ENCODE measurements at regions not wholly inside any gene's neighbourhood (a gene's known extent, or its start where the extent isn't known, plus 50 kb on each side); places are given as distances from the start of the nearest gene placed in this dataset.

DNA sequence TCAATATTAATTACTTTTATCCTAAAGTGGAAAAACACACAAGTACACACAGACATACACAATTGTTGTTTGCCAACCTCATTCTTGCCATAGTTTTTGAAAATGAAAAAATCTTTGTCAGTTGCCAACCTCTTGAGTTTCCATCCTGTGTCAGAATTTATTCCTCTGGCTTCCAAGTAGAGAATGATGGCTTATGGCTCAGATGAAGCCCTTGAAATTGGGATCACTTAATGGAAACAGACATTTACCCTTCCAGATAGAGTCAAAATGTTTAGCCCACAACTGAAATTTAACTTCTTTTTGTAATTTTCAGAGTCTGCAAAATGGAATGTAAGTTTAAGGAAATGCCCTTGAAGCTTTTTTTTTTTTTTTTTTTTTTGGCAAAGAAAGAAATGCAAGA, 321.6 kb upstream of the TNP1 start:
- DNase-seq, result no peak

DNA sequence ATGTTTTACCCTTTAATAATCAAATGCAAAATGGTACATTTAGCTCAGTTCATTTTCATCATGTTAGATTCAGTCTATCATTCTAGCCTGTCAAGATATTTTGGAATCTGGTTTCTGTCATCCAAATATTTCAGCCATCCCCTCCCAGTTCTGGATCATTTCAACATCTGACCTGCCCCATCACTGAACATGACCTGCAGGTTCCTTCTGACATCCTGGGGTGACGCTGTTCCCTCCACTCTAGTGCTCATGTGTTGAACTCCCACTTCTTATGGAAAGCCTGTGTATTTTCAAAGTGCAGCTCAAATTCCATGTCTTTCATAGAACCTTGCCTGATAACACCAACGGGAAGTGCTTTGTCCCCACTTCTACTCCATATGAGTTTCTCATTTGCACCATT, 320.0 kb upstream of the TNP1 start:
- DNase-seq, result no peak

DNA sequence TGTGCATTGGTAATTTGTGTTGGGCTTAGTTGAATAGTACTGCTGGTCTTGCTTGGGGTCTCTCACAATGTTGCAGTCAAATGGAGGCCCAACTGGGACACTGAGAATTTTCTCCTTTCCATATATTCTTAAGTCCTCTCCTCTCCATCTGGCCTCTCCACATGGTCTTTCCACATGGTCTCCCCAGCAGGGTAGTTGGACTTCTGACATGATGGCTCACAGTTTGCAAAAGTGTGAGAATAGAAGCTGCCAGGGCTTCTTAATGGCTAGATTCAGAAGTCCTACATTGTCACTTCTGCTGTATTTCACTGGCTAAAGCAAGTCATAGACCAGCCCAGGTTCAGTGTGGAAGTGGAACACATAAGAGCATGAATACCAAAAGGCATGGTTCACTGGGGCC, 318.5 kb upstream of the TNP1 start:
- DNase-seq, result no peak

GRCh38 chr2:217177720-217178119, 317.9 kb upstream of the TNP1 start:
- DNase-seq, result no peak

- DNase-seq, result no peak
These were observed 312.0 kb upstream of the TNP1 start for GRCh38 chr2:217171874-217172273.

- DNase-seq, result peak; percentile 76
These were observed 308.6 kb upstream of the TNP1 start for GRCh38 chr2:217168496-217168895.

GRCh38 chr2:217167531-217167930, 307.7 kb upstream of the TNP1 start:
- no peak for DNase-seq

DNA sequence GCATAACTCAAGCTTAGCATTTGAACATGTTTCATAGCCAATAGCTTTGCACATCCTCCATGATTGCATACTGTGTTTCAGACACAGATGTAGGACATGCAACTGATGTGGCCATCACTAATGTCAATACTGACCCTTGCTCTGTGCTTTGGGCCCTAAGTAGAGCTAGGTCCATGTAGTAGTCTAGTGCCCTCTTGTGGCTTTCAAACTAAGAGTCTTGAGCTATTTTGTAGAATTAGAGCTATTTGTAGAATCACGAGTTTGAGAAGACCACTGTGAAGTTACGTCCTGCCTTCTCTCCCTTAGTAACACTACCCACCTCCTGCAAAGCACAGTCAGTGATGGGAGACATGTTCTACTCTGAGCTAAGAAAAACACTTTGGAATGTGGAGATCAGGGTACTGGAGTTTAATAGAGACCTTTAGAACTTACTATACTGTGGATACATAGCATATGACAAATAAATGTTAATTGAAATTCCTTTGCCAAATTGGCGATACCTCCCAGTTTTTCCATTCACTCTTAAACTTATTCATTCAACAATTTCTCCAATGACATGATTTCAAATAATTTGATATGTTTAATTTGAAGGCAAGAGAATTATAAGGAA, 306.5 kb upstream of the TNP1 start:
- no peak for DNase-seq

DNA sequence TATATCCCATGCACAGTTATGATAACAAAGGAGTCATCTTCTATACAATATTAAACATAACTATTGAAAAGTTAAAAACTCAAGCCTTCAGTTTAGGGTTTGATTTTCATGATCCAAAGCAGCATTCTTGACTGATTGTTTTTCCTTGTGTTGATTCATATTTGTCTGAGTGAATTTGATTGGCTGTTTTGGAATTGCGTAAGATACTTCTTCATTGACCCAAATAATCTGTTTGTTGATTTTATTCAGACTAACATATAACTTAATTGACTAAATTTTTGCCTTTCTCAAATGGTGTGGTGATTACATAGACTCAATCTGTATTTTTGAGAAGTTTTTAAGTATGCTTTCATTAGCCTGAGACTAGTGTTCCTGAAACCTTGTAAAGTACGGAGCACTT, 305.7 kb upstream of the TNP1 start:
- DNase-seq, result no peak

- DNase-seq, result peak; percentile 55
These were observed 304.1 kb upstream of the TNP1 start for GRCh38 chr2:217163987-217164386.

GRCh38 chr2:217162533-217162932, 302.7 kb upstream of the TNP1 start:
- peak; percentile 59 for DNase-seq

DNA sequence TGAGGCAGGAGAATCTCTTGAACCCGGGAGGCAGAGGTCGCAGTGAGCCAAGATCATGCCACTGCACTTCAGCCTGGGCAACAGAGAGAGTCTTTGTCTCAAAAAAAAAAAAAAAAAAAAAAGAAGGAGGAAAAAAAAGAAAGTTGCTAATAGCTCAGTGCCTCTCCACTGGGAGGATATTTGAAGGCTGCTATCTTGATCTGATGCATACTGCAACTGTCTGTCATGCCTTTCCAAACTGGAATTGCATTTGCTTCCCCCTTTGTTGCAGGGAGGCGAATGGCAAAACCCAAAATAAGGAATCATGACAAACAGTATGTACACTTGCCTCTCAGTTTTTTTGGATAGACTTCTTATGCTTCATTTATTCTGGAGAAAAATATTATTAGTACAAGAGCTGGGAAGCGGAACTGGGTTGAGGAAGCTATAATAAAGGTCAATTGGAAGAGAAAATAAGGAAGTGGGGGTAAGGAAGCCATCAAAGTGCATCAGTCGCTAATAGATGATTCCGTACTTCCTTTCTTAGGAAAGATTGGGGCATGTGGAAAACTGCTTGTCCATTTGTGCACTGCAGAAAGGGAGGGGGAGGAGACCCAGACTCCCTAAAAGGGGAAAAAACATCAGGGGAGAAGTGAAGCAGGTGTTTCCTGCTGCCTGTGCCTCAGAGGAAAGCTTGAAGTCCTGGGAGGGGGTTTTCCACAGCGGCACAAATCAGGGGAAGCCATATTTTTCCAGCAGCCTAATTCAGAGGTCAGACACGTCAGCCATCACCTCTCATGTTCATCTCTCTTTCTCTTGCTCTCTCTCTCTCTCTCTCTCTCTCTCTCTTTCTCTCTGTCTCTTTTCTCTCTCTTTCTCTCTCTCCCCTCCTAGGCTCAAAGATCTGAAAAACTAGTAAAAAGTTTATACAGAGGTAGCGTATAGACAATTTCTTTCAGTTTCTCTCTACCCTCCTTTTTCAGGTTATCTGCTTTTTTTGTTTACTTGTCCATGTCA, 301.4 kb upstream of the TNP1 start:
- DNase-seq, result peak; percentile 32

DNA sequence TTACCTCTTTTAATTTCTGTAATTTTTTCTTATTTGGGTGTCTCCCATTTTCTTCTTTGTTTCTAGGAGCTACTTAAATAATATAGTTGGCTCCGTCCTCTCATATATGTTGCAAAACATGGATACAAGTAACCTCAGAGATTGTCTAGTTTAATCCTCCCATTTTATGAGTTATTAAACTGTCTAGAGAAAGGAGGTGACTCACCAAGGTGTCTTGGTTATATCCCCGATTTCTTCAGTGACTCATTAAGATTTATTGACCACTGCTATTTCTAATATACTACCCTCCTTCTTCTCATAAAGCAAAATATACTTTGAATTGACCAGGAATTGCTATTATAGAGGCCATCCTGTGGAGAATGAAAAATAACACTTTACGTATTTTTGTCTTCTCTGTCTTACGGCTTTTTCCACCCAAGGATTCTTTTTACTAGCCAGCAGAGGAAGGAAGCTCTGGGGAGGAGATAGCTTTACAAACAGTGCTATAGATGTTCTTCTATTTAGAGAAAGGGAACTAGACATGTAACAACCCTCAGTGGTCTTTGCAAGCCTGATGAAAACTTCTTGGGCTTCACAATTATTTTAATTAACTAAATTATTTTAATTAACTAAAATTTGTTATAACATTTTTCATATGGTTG, 300.4 kb upstream of the TNP1 start:
- no peak for DNase-seq

DNA sequence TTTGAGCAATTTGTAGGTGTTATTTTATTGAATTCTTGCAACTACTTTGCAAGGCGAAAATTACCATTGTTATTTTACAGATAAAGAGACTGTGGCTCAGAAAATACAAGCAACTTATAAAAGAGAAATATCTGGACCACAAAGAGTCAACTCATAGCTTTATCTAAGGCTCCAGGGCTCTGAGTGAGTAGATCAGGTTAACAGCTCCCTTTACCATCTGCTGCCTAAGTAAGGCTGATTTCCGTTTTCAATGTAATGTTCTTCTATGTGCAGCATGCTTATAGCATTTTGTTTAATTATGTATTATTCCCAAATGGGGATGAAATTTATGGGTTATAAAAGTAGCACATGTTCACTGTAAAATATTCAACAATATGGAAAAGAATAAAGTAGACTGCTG, 299.1 kb upstream of the TNP1 start:
- DNase-seq, result no peak

GRCh38 chr2:217157581-217157980, 297.7 kb upstream of the TNP1 start:
- no peak for DNase-seq

GRCh38 chr2:217156801-217157200, 296.9 kb upstream of the TNP1 start:
- DNase-seq, result no peak

DNA sequence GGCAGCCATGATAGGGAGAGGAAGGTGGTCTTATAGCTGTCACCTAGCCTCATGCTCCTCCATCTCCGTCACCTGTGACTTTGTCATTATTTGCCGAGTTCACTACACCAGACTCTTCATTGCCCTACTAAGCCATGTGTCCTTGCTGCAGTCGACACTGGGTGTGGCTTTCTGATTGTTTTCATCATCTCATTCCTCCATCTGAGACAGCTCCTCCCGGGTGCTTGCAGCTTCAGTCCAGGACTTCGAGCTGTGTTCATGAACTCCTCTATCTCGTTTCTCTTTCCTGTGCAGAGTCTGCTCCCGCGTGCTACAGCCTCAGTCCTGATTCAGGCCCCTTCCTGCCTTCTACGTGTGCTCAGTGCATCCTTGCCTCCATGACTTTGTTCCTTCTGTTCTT, 295.1 kb upstream of the TNP1 start:
- no peak for DNase-seq

DNA sequence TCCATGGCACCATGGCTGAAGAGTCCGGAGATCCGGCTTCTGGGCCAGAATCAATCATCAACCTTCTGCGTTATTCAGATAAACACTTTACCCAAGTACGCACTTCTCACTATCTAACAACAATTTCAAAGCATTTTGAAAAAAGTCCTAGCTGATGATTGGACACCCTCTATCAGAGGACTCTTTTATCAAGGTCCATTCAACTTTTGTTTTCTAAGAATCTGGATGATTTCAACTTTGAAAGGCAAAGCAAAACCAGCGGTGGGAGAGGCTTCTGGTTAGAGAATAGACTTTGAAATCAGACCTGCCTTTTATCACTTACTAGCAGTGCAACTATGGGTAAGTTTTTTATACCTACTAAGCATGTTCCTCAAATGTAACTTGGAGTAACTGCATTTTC, 293.6 kb upstream of the TNP1 start:
- DNase-seq, result no peak

DNA sequence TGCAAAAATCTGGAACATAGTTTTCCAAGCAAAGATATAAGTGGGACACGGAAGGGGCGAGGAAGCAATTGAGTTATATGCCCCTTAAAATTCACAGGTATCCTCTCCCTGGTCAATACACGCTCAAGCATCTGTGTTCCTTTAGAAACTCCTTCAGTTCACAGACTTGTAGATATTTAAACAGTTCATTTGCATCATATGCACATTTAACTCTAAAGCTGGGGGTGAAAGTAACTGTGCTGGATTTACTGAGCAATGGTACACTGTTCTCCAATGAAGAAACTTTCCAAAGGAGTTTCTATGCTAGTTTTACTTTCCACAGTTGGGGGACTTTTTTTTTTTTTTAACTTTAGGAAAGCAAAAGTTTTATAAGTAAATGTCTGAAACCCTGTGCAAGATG, 293.0 kb upstream of the TNP1 start:
- no peak for DNase-seq

GRCh38 chr2:217151509-217152206, 291.8 kb upstream of the TNP1 start:
- no peak for DNase-seq

- no peak for DNase-seq
These were observed 290.4 kb upstream of the TNP1 start for GRCh38 chr2:217150236-217150635.

DNA sequence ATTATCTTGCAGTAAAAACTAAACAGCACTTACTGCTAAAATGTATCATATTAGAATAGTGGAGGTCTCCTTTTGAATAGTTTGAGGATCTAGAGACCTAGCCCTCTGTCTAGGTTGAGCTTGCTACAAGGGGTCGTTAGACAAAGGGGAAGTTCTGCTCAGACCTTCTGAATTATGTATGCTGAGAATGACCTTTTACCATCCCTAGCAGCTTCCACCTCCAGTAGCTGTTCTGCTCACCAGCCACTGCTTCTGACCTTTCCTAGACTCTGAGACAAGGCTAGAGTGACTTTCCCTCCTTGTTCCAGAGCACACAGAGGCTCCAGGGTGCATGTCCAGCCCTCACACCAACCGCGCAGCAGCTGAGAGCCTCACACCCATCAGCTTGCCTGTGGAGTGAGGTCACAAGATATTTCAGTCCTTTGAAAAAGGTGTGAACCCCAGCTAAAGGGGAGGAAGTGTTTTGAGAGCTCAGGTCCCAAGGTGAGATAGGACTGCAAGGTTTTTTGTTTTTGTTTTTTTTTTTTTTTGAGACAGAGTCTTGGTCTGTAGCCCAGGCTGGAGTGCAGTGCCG, 289.3 kb upstream of the TNP1 start:
- no peak for DNase-seq

- DNase-seq, result no peak
These were observed 288.0 kb upstream of the TNP1 start for GRCh38 chr2:217147818-217148217.
